ENCODE measurements at regions not wholly inside any gene's neighbourhood (a gene's known extent, or its start where the extent isn't known, plus 50 kb on each side); places are given as distances from the start of the nearest gene placed in this dataset.
A peak's percentile ranks its signal among the peaks of the same experiment; 100 is the strongest.

DNA sequence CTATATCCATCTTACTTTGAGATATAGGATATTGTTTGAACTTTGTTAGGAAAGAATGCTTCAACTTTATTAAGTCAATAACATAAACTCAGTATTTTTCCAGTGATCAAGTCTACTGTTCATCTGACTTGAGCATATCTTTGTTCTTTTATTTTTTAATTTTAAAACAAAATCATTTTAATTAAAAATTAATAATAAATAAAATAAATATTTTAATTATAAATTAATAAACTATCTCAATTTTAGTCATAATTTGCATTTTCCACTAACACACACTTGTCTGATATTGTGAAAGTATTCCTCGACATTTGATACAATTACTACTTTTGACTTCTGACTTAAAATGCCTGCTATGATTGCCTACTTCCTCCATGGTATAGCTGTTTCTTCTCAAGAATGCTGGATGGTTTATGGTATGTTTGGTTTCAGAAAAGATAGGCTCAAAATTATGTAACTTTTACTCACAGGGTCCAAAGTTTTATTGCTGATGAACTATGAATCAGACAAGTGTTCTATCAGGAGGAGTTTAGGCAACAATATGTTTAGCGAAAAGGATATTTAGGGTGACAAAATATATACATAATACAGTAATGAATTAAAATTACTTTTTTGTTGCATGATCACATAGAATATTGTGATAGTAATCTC is 1132.3 kb upstream of the PCDH10 start:
- DNase-seq (peak; percentile 2), ATAC-seq (no peak; the same call in 1 of the 2 replicates)
- POLR2A ChIA-PET (ENCODE audit: unreplicated experiment), result no interaction called here
- H3K4me2 ChIP-seq (ENCODE audit: low read length), result no peak overlapping the region
- no peaks in the 10 kb centered on the region for H3K9me3 ChIP-seq (ENCODE audit: low read length)
- no peak overlapping the region for H3K4me3 ChIP-seq (ENCODE audit: low read length)
- no peaks in the 10 kb centered on the region for H3K79me2 ChIP-seq (ENCODE audit: low read length)
- H3K9ac ChIP-seq (ENCODE audit: low read length), result no peak overlapping the region
- H2AFZ ChIP-seq (ENCODE audit: low read length), result no peak overlapping the region
- H3K27me3 ChIP-seq (ENCODE audit: low read length), result no peaks in the 10 kb centered on the region
- no peaks in the 10 kb centered on the region for H4K20me1 ChIP-seq (ENCODE audit: low read length)
- TF ChIP-seq, protein P1, sequence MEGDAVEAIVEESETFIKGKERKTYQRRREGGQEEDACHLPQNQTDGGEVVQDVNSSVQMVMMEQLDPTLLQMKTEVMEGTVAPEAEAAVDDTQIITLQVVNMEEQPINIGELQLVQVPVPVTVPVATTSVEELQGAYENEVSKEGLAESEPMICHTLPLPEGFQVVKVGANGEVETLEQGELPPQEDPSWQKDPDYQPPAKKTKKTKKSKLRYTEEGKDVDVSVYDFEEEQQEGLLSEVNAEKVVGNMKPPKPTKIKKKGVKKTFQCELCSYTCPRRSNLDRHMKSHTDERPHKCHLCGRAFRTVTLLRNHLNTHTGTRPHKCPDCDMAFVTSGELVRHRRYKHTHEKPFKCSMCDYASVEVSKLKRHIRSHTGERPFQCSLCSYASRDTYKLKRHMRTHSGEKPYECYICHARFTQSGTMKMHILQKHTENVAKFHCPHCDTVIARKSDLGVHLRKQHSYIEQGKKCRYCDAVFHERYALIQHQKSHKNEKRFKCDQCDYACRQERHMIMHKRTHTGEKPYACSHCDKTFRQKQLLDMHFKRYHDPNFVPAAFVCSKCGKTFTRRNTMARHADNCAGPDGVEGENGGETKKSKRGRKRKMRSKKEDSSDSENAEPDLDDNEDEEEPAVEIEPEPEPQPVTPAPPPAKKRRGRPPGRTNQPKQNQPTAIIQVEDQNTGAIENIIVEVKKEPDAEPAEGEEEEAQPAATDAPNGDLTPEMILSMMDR (conservative IDR thresholded peaks at IDR 0.05; ENCODE audit: low read depth, low read length), result no peak
- no peak for TF ChIP-seq EZH2 (IDR thresholded peaks at IDR 0.05; ENCODE audit: low read length, unreplicated experiment)
- TF ChIP-seq EZH2phosphoT487 (IDR thresholded peaks at IDR 0.05; ENCODE audit: borderline replicate concordance, low read length), result no peak
- no peaks in the 10 kb centered on the region for H3F3A ChIP-seq (ENCODE audit: low read length, unreplicated experiment)
- no peaks in the 10 kb centered on the region for H3K9me2 ChIP-seq (replicated peaks; ENCODE audit: low read length)
- intact Hi-C loops (cut with micrococcal nuclease), result no loop called here
- H3K4me1 ChIP-seq (ENCODE audit: insufficient read depth, low read length), result no peaks in the 10 kb centered on the region
- H3K36me3 ChIP-seq (ENCODE audit: low read depth, low read length), result no peaks in the 10 kb centered on the region
- H3K27ac ChIP-seq (ENCODE audit: low read length), result no peak overlapping the region
- CTCF ChIA-PET, result no interaction called here
- no TSS peak for BruUV-seq (replicated peaks)

DNA sequence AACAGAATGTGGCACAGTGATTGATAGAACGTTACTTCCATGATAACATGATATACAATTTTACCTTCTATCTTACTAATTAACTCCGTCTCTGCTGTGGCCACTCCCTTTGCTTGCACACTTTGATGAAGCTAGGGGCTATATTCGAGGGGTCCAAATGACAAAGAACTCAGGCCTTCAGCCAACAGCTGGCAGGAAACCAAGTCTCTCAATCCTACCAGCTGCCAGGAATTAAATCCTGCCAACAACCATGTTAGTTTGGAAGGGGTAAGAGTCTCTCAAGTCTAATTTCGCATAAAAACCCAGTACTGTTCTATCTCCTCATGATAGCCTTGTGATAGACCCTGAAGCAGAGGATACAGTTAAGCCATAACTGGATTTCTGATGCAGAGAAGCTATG is 1122.9 kb upstream of the PCDH10 start:
- POLR2A ChIA-PET (ENCODE audit: unreplicated experiment), result no interaction called here
- no peaks in the 10 kb centered on the region for H3K9me3 ChIP-seq (ENCODE audit: low read length)
- no peak overlapping the region for H3K4me3 ChIP-seq (ENCODE audit: low read length)
- H3K4me1 ChIP-seq (ENCODE audit: insufficient read depth, low read length), result no peaks in the 10 kb centered on the region
- CTCF ChIA-PET, result no interaction called here
- ATAC-seq, result no peak
- H3K9me2 ChIP-seq (replicated peaks; ENCODE audit: low read length), result no peaks in the 10 kb centered on the region
- intact Hi-C loops (cut with micrococcal nuclease), result no loop called here
- no peaks in the 10 kb centered on the region for H3K36me3 ChIP-seq (ENCODE audit: low read depth, low read length)
- no peak overlapping the region for H3K4me2 ChIP-seq (ENCODE audit: low read length)
- H3K9ac ChIP-seq (ENCODE audit: low read length), result no peak overlapping the region
- H3K27ac ChIP-seq (ENCODE audit: low read length), result no peak overlapping the region
- H3K79me2 ChIP-seq (ENCODE audit: low read length), result no peaks in the 10 kb centered on the region
- H2AFZ ChIP-seq (ENCODE audit: low read length), result no peak overlapping the region
- no peak for DNase-seq
- no peaks in the 10 kb centered on the region for H3K27me3 ChIP-seq (ENCODE audit: low read length)
- no peaks in the 10 kb centered on the region for H4K20me1 ChIP-seq (ENCODE audit: low read length)
- no peaks in the 10 kb centered on the region for H3F3A ChIP-seq (ENCODE audit: low read length, unreplicated experiment)
- no TSS peak for BruUV-seq (replicated peaks)
- no peak for TF ChIP-seq EZH2phosphoT487 (IDR thresholded peaks at IDR 0.05; ENCODE audit: borderline replicate concordance, low read length)
- no peak for TF ChIP-seq EZH2 (IDR thresholded peaks at IDR 0.05; ENCODE audit: low read length, unreplicated experiment)
- TF ChIP-seq, protein P1 (conservative IDR thresholded peaks at IDR 0.05; ENCODE audit: low read depth, low read length), result no peak

DNA sequence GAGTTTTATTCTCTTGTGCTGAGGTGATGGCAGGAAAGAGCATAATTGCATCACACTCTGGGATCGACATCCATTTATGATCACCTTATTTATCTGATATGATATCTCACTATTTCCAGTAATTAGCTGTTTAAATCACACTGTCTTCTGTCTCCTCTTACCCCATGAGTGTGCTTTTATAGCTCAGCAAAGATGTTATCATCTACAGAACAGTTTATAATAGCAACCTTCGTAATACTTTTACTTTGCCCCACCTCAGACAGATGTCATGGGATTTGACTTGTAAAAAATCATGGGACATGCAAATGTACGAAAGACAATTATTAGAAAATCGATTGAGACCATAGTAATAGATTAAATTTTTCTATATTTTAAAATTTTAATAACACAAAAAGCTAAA is 1122.3 kb upstream of the PCDH10 start:
- H3K4me3 ChIP-seq (ENCODE audit: low read length), result no peak overlapping the region
- ChIA-PET POLR2A (ENCODE audit: unreplicated experiment) (no interaction called here), CTCF (no interaction called here)
- H3K27me3 ChIP-seq (ENCODE audit: low read length), result no peaks in the 10 kb centered on the region
- intact Hi-C loops (cut with micrococcal nuclease), result no loop called here
- no peaks in the 10 kb centered on the region for H3K9me2 ChIP-seq (replicated peaks; ENCODE audit: low read length)
- no peaks in the 10 kb centered on the region for H3F3A ChIP-seq (ENCODE audit: low read length, unreplicated experiment)
- no peak overlapping the region for H2AFZ ChIP-seq (ENCODE audit: low read length)
- H3K9me3 ChIP-seq (ENCODE audit: low read length), result no peaks in the 10 kb centered on the region
- DNase-seq (no peak), ATAC-seq (no peak)
- no peaks in the 10 kb centered on the region for H3K4me1 ChIP-seq (ENCODE audit: insufficient read depth, low read length)
- no TSS peak for BruUV-seq (replicated peaks)
- no peak overlapping the region for H3K27ac ChIP-seq (ENCODE audit: low read length)
- H3K4me2 ChIP-seq (ENCODE audit: low read length), result no peak overlapping the region
- TF ChIP-seq EZH2 (IDR thresholded peaks at IDR 0.05; ENCODE audit: low read length, unreplicated experiment), result no peak
- no peak for TF ChIP-seq EZH2phosphoT487 (IDR thresholded peaks at IDR 0.05; ENCODE audit: borderline replicate concordance, low read length)
- TF ChIP-seq, protein P1 (conservative IDR thresholded peaks at IDR 0.05; ENCODE audit: low read depth, low read length), result no peak
- no peaks in the 10 kb centered on the region for H4K20me1 ChIP-seq (ENCODE audit: low read length)
- H3K36me3 ChIP-seq (ENCODE audit: low read depth, low read length), result no peaks in the 10 kb centered on the region
- no peak overlapping the region for H3K9ac ChIP-seq (ENCODE audit: low read length)
- H3K79me2 ChIP-seq (ENCODE audit: low read length), result no peaks in the 10 kb centered on the region
